Activated naive CD4-positive, alpha-beta T cell treated with anti-CD3 and anti-CD28 coated beads, Interleukin-2, amount 10 ng/mL, durations not matched to agents 7 days and 5 days (primary cell): ENCODE measurements at regions not wholly inside any gene's neighbourhood (a gene's known extent, or its start where the extent isn't known, plus 50 kb on each side); places are given as distances from the start of the nearest gene placed in this dataset.

Experiments
- CTCF ChIA-PET: fragments of 350-600 bp; sonication (Branson Sonifier 250); formaldehyde crosslinking; loops from one replicate; lab custom pipeline; 2021; ENCODE audit warnings: antibody characterized with exemption; lab: Charles Lee
- DNase-seq: peaks from one replicate; pipeline ENCODE4 v3.0.0-alpha.2; 2020
- H3K27ac Mint-ChIP-seq: one replicate; pipeline ENCODE4 v1.8.0; 2021; ENCODE audit warnings: mild to moderate bottlenecking, moderate library complexity, mixed read lengths
- H3K27me3 Mint-ChIP-seq: one replicate; pipeline ENCODE4 v1.8.0; 2021; ENCODE audit warnings: mild to moderate bottlenecking, mixed read lengths
- H3K36me3 Mint-ChIP-seq: one replicate; pipeline ENCODE4 v1.8.0; 2021; ENCODE audit warnings: mixed read lengths
- H3K4me1 Mint-ChIP-seq: one replicate; pipeline ENCODE4 v1.8.0; 2021; ENCODE audit warnings: mixed read lengths
- H3K4me3 Mint-ChIP-seq: one replicate; pipeline ENCODE4 v1.8.0; 2021; ENCODE audit warnings: mild to moderate bottlenecking, moderate library complexity, mixed read lengths
- H3K9me3 Mint-ChIP-seq: one replicate; pipeline ENCODE4 v1.8.0; 2021; ENCODE audit warnings: mixed read lengths

DNA sequence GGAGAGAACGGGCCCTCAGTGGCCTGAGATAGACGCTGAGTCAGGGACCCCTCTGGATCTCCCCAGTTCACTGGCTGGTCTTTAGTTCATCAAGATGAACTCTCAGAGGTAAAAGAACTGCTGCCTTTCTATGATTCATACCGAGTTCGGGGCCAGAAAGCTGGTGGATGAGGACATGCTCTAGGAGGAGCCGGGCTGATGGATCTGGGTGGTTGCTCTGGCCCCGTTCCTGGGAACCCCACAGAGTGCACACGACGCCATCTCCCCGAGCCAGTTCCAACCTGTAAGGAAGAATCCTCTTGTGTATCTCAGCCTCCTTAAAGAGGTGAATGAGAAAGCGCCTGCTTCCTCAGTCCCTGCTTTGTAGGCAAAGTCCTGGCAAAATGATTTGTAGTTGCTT lies 142.6 kb upstream of the PDE10A start:
- H3K27ac Mint-ChIP-seq = no peak overlapping the region

GRCh38 chr6:165805067-165805555 lies 142.1 kb upstream of the PDE10A start:
- CTCF ChIA-PET = no interaction called here
- H3K27me3 Mint-ChIP-seq = peaks cover 25% of the 10 kb centered on the region
- H3K27ac Mint-ChIP-seq = no peak overlapping the region
- no peaks in the 10 kb centered on the region for H3K36me3 Mint-ChIP-seq
- H3K4me1 Mint-ChIP-seq = no peaks in the 10 kb centered on the region
- H3K4me3 Mint-ChIP-seq = no peak overlapping the region
- DNase-seq = no peak
- H3K9me3 Mint-ChIP-seq = peaks cover 2% of the 10 kb centered on the region

More for the DNA sequence above, 142.6 kb upstream of the PDE10A start:
- CTCF ChIA-PET = no interaction called here
- no peak for DNase-seq
- no peak overlapping the region for H3K4me3 Mint-ChIP-seq
- H3K9me3 Mint-ChIP-seq = peaks cover 7% of the 10 kb centered on the region
- H3K4me1 Mint-ChIP-seq = no peaks in the 10 kb centered on the region
- H3K27me3 Mint-ChIP-seq = peaks cover 25% of the 10 kb centered on the region
- no peaks in the 10 kb centered on the region for H3K36me3 Mint-ChIP-seq

- H3K9me3 Mint-ChIP-seq = peaks cover under 1% of the 10 kb centered on the region
- H3K4me3 Mint-ChIP-seq = no peak overlapping the region
- no peaks in the 10 kb centered on the region for H3K4me1 Mint-ChIP-seq
- H3K27me3 Mint-ChIP-seq = peaks cover 25% of the 10 kb centered on the region
- no peaks in the 10 kb centered on the region for H3K36me3 Mint-ChIP-seq
- DNase-seq = no peak
- CTCF ChIA-PET = no interaction called here
- H3K27ac Mint-ChIP-seq = no peak overlapping the region
Observed at GRCh38 chr6:165804331-165805066, 141.5 kb upstream of the PDE10A start.

DNA sequence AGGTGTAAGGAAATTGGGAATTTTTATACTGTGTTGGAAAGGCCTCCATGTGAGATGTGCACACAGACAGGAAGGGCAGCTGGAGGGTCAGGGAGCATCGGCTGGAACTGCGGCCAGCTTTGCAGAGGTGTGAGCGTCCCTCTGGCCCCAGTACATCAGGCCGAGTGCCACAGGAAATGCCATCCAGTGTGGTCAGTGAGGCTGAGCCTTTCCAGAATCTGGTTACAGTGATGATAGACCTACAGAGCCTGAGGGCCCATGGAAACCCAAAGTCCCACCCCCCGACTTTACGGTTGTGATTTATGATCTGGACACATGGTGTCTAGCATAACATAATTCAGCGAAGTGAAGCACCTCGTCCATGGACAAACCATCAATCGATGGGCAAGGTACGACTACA lies 137.3 kb upstream of the PDE10A start:
- H3K4me1 Mint-ChIP-seq = no peaks in the 10 kb centered on the region
- no peak overlapping the region for H3K27ac Mint-ChIP-seq
- no peak overlapping the region for H3K4me3 Mint-ChIP-seq
- CTCF ChIA-PET = no interaction called here
- H3K9me3 Mint-ChIP-seq = no peaks in the 10 kb centered on the region
- no peaks in the 10 kb centered on the region for H3K36me3 Mint-ChIP-seq
- H3K27me3 Mint-ChIP-seq = peaks cover 12% of the 10 kb centered on the region
- DNase-seq = no peak

- Mint-ChIP-seq H3K27ac (no peak overlapping the region), H3K9me3 (peaks cover 2% of the 10 kb centered on the region), H3K4me3 (no peak overlapping the region), H3K4me1 (no peaks in the 10 kb centered on the region), H3K36me3 (no peaks in the 10 kb centered on the region), H3K27me3 (peaks cover 5% of the 10 kb centered on the region)
- CTCF ChIA-PET = no interaction called here
- no peak for DNase-seq
Observed at GRCh38 chr6:165799391-165800153, 136.5 kb upstream of the PDE10A start.

GRCh38 chr6:165798991-165799390 lies 135.9 kb upstream of the PDE10A start:
- CTCF ChIA-PET = no interaction called here
- H3K27ac Mint-ChIP-seq = no peak overlapping the region
- no peak overlapping the region for H3K4me3 Mint-ChIP-seq
- no peaks in the 10 kb centered on the region for H3K4me1 Mint-ChIP-seq
- no peaks in the 10 kb centered on the region for H3K27me3 Mint-ChIP-seq
- DNase-seq = no peak
- H3K9me3 Mint-ChIP-seq = peaks cover 2% of the 10 kb centered on the region
- H3K36me3 Mint-ChIP-seq = no peaks in the 10 kb centered on the region

DNA sequence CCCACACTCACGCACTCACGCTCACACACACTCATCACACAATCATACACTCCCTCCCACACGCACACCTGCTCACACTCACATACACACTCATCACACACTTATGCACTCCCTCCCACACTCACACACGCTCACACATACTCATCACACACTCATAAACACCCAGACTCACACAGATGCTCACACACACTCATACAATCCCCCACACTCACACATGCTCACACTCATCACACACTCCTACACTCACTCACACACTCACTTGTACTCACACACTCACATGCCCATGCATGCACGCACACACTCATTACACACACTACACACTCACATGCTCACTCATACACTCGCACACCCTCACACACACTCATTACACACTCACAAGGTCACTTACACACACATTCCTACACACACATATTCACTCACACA lies 131.1 kb upstream of the PDE10A start:
- Mint-ChIP-seq H3K4me1 (no peaks in the 10 kb centered on the region), H3K36me3 (no peaks in the 10 kb centered on the region), H3K4me3 (no peak overlapping the region), H3K27ac (no peak overlapping the region), H3K9me3 (peaks cover 2% of the 10 kb centered on the region), H3K27me3 (no peaks in the 10 kb centered on the region)
- no peak for DNase-seq
- CTCF ChIA-PET = no interaction called here

DNA sequence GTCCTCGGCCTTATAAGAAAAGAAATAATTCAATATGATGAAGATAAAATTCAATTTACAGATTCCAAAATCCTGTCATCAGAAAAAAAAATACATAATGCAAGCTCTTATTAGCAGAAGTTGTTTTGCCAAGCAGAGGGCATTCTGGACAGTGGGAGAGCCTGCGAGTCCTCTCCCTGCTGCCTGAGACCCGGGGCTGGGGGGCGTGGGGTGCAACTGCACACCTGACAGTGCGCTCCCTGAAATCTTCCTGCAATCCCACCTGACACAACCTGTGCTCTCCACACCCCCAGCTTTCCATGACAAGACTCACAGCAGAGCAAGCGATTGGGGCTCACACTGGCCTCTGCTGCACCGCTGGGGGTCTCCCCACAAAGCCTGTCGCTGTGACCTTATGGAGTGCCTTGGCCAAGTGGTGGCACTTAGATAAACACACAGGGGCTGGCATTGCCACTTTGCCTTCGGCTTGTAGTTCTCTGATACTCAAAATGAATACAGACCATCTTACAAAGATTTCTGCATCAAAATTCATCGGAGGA lies 130.3 kb upstream of the PDE10A start:
- no peaks in the 10 kb centered on the region for H3K27me3 Mint-ChIP-seq
- no peak overlapping the region for H3K4me3 Mint-ChIP-seq
- H3K4me1 Mint-ChIP-seq = no peaks in the 10 kb centered on the region
- no peak for DNase-seq
- no peak overlapping the region for H3K27ac Mint-ChIP-seq
- CTCF ChIA-PET = no interaction called here
- H3K9me3 Mint-ChIP-seq = peaks cover 2% of the 10 kb centered on the region
- no peaks in the 10 kb centered on the region for H3K36me3 Mint-ChIP-seq

DNA sequence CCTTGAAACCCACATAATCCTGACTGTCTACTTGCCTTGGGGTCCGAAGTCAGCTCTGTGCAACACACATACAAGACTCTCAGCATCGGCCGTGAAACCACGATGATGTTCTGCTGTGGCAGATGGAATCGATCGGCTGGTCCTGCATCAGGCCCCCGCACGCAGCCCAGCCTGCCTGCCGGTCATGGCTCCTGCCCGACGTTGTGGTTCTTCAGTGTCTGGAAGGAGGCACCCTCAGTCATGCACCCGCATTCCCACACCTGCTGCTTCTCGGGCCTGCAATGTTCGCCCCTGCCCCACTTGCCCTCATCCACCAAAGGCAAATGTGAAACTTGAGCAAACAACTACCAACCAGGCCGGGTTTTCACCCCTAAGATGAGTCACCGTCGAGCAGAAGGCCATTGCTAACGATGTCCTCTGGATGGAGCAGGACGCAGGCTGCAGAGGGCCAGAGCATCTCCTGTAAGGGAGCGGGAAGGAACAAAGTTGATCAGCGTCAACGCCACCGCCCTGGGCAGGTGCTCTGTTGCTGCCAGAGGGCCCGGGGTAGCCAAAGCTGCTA lies 128.9 kb upstream of the PDE10A start:
- Mint-ChIP-seq H3K4me3 (no peak overlapping the region), H3K36me3 (no peaks in the 10 kb centered on the region), H3K4me1 (no peaks in the 10 kb centered on the region), H3K27ac (no peak overlapping the region), H3K9me3 (peaks cover 2% of the 10 kb centered on the region), H3K27me3 (no peaks in the 10 kb centered on the region)
- CTCF ChIA-PET = no interaction called here
- no peak for DNase-seq

DNA sequence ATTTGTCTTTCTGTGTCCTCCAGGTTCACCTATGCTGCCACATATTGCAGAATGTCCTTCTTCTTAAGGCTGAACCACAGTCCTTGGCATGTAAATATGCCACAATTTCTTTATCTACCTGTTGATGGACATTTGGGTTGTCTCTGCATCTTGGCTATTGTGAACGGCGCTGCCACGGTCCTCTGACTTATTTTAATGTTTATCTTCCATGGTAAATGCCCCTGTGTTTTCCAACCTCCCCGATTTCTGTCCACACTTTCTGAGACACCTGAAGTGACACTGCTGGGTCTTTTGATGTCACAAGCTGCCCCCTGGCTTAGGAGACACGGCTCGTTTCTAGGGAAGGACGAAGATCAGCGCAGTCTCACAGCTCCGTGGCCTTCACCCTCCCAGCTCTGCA lies 128.3 kb upstream of the PDE10A start:
- Mint-ChIP-seq H3K4me3 (no peak overlapping the region), H3K36me3 (no peaks in the 10 kb centered on the region), H3K27ac (no peak overlapping the region), H3K9me3 (peaks cover 2% of the 10 kb centered on the region), H3K4me1 (no peaks in the 10 kb centered on the region), H3K27me3 (no peaks in the 10 kb centered on the region)
- DNase-seq = no peak
- CTCF ChIA-PET = no interaction called here

- CTCF ChIA-PET = no interaction called here
- H3K27me3 Mint-ChIP-seq = peaks cover 8% of the 10 kb centered on the region
- H3K4me3 Mint-ChIP-seq = no peak overlapping the region
- H3K36me3 Mint-ChIP-seq = no peaks in the 10 kb centered on the region
- H3K27ac Mint-ChIP-seq = no peak overlapping the region
- H3K4me1 Mint-ChIP-seq = no peaks in the 10 kb centered on the region
- H3K9me3 Mint-ChIP-seq = no peaks in the 10 kb centered on the region
- DNase-seq = no peak
Observed at GRCh38 chr6:165782812-165783211, 119.8 kb upstream of the PDE10A start.

GRCh38 chr6:165782134-165782533 lies 119.1 kb upstream of the PDE10A start:
- no peak overlapping the region for H3K4me3 Mint-ChIP-seq
- H3K27ac Mint-ChIP-seq = no peak overlapping the region
- no peaks in the 10 kb centered on the region for H3K36me3 Mint-ChIP-seq
- CTCF ChIA-PET = no interaction called here
- H3K4me1 Mint-ChIP-seq = no peaks in the 10 kb centered on the region
- no peak for DNase-seq
- H3K27me3 Mint-ChIP-seq = peaks cover 10% of the 10 kb centered on the region
- H3K9me3 Mint-ChIP-seq = no peaks in the 10 kb centered on the region

DNA sequence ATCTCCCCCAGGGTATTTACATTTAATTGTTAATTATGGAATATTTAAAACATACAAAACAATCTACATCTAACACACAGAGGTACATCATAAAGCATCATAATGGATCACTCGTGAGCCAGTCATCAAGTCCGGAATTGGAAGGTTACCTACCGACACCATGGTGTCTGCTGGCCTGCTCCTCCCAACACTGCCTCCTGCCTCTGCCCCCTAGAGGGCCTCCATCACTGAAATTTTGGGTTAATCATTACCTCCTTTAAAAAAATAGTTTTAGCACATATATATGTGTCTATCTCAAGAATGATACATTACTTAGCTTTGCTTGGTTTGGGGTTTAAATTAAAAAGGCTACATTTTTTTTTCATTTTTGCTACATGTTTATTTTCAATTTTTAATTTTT lies 114.6 kb upstream of the PDE10A start:
- no peaks in the 10 kb centered on the region for H3K36me3 Mint-ChIP-seq
- CTCF ChIA-PET = no interaction called here
- no peak overlapping the region for H3K27ac Mint-ChIP-seq
- no peaks in the 10 kb centered on the region for H3K9me3 Mint-ChIP-seq
- no peak overlapping the region for H3K4me3 Mint-ChIP-seq
- DNase-seq = no peak
- no peaks in the 10 kb centered on the region for H3K4me1 Mint-ChIP-seq
- H3K27me3 Mint-ChIP-seq = peaks cover 27% of the 10 kb centered on the region

GRCh38 chr6:165776691-165777090 lies 113.7 kb upstream of the PDE10A start:
- CTCF ChIA-PET = interaction anchor here (0.9 kb wide), 1 partner anchor 692 kb away, joined by 3 read pairs; no protein-coding TSS in a partner anchor
- peaks cover 26% of the 10 kb centered on the region for H3K27me3 Mint-ChIP-seq
- no peaks in the 10 kb centered on the region for H3K36me3 Mint-ChIP-seq
- H3K9me3 Mint-ChIP-seq = no peaks in the 10 kb centered on the region
- no peak overlapping the region for H3K4me3 Mint-ChIP-seq
- DNase-seq = no peak
- H3K4me1 Mint-ChIP-seq = no peaks in the 10 kb centered on the region
- no peak overlapping the region for H3K27ac Mint-ChIP-seq
